Ovary (tissue), 7 donors: ENCODE measurements at regions not wholly inside any gene's neighbourhood (a gene's known extent, or its start where the extent isn't known, plus 50 kb on each side); places are given as distances from the start of the nearest gene placed in this dataset.

Experiments used
- DNase-seq, 5 donors: peaks; one replicate each; pipeline ENCODE4 v3.0.0-alpha.2; 2019 to 2020
- H3K27ac ChIP-seq, 2 donors: fragments of 200-600 bp; one replicate each; pipeline versions ENCODE4 v1.5.1 to v1.8.0; 2019 to 2022
- H3K27me3 ChIP-seq: fragments of 200-600 bp; one replicate; pipeline ENCODE4 v1.8.0; 2022
- H3K36me3 ChIP-seq: fragments of 200-600 bp; sonication (generic); one replicate; pipeline ENCODE4 v1.5.1; 2019
- H3K4me1 ChIP-seq: one replicate; pipeline ENCODE4 v1.8.1; 2013; ENCODE audit warnings: mild to moderate bottlenecking, moderate library complexity; ENCODE audit not compliant: insufficient read depth
- H3K4me3 ChIP-seq: fragments of 200-600 bp; sonication (generic); one replicate; pipeline ENCODE4 v1.5.1; 2017
- H3K9me3 ChIP-seq, 2 donors: fragments of 200-600 bp in 1 of 2; sonication (generic) in 1 of 2; one replicate each; pipeline versions ENCODE4 v1.5.1 to v1.8.1; 2013 to 2019; ENCODE audit warnings: mild to moderate bottlenecking in 1 of 2, moderate library complexity in 1 of 2
- EP300 ChIP-seq: sonication (generic); formaldehyde crosslinking; IDR thresholded peaks from one replicate; pipeline ENCODE4 v1.6.1; 2017; ENCODE audit warnings: antibody characterized with exemption
- POLR2A ChIP-seq: fragments of 450-650 bp; IDR thresholded peaks from one replicate; pipeline ENCODE4 v1.6.1; 2017; ENCODE audit warnings: antibody characterized with exemption, mild to moderate bottlenecking, moderate library complexity
- WGBS, 3 donors: extraction: QIAGEN DNeasy Blood & Tissue Kit in 1 of 3; methylation state at CpG; one replicate each; pipeline versions ENCODE4 v1.1.5 to v1.1.7; 2013 to 2017; 5-methylcytosine and 5-hydroxymethylcytosine counted together
- intact Hi-C, 4 donors: fragments of 100-400 bp; cut with DNase I; formaldehyde crosslinking; loops; one replicate each; pipeline versions ENCODE4 v1.11.0 to v1.15.1; 2022 to 2023
- TF ChIP-seq, protein P1 (sequence below), 3 donors: fragments of 450-650 bp in 2 of 3; fragments of 200-600 bp in 1 of 3; IDR thresholded peaks; one replicate each; pipeline versions ENCODE4 v1.5.1 to v1.8.0; 2016 to 2022; ENCODE audit warnings: antibody characterized with exemption in 3 of 3, mild to moderate bottlenecking in 1 of 3
- donor health status: DM: no; HTN: no; CAD: no; lungs with moderate emphysema.
- donor health status: DM: no; HTN: no; CAD: no.
- donor health status: Bipolar disorder and iron deficiency.
- donor health status: DM: no; HTN: no; CAD: no.
- donor health status: DM: yes; HTN: yes; CAD: no.

DNA sequence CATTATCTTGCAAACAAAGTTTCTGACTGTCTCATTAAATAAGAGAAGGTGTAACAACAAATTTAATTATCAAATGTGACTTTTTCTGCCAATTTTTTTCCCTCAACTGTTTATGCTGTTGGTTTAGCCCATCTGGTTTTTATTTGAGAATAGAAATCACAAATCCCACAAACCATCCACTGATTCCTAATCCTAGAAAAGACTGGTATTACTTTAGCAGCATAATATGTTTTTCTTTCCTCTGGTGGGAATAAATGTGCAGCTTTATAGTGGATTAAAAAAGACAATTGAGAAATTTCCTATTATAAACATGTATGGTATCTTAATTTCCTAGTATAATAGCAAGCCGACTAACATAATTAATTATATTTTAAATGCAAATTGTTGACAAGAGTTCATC, 257.9 kb upstream of the FOXN3 start:
- H3K4me1 ChIP-seq: no peaks in the 10 kb centered on the region
- H3K36me3 ChIP-seq: no peaks in the 10 kb centered on the region
- TF ChIP-seq, protein P1, sequence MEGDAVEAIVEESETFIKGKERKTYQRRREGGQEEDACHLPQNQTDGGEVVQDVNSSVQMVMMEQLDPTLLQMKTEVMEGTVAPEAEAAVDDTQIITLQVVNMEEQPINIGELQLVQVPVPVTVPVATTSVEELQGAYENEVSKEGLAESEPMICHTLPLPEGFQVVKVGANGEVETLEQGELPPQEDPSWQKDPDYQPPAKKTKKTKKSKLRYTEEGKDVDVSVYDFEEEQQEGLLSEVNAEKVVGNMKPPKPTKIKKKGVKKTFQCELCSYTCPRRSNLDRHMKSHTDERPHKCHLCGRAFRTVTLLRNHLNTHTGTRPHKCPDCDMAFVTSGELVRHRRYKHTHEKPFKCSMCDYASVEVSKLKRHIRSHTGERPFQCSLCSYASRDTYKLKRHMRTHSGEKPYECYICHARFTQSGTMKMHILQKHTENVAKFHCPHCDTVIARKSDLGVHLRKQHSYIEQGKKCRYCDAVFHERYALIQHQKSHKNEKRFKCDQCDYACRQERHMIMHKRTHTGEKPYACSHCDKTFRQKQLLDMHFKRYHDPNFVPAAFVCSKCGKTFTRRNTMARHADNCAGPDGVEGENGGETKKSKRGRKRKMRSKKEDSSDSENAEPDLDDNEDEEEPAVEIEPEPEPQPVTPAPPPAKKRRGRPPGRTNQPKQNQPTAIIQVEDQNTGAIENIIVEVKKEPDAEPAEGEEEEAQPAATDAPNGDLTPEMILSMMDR (IDR thresholded peaks at IDR 0.05): no peak
- TF ChIP-seq POLR2A: no peak
- TF ChIP-seq EP300: no peak
- no peaks in the 10 kb centered on the region for H3K27me3 ChIP-seq
- H3K9me3 ChIP-seq: no peaks in the 10 kb centered on the region
- no peak for DNase-seq
- H3K27ac ChIP-seq: no peak overlapping the region
- intact Hi-C loops: no loop called here
- 24 to 34% (median 31%) methylated on average over 1 of the region's 1 CpG for WGBS, 3 donors
- H3K4me3 ChIP-seq: no peak overlapping the region

DNA sequence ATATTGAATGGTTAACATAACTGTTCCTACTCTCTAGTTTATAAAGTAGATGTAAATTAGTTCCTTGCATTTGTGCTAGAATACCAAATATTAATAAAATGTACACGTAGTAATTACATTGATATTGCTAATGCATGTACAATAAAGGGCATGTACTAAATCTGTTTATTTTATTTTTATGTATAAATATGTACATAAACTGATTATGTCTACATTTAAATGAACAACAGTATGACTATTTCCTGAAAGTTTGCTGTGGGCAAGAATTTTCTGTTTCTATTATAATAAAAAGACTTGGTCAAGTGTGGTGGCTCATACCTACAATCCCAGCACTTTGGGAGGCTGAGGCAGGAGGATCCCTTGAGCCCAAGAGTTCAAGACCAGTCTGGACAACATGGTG, 257.2 kb upstream of the FOXN3 start:
- intact Hi-C loops: no loop called here
- no peaks in the 10 kb centered on the region for H3K27me3 ChIP-seq
- no peak for DNase-seq
- no peaks in the 10 kb centered on the region for H3K36me3 ChIP-seq
- H3K4me3 ChIP-seq: no peak overlapping the region
- no peak for TF ChIP-seq POLR2A
- TF ChIP-seq, protein P1 (IDR thresholded peaks at IDR 0.05): no peak
- no peaks in the 10 kb centered on the region for H3K4me1 ChIP-seq
- H3K27ac ChIP-seq: no peak overlapping the region
- 86 to 92% (median 87%) methylated on average over 1 of the region's 1 CpG for WGBS, 3 donors
- no peaks in the 10 kb centered on the region for H3K9me3 ChIP-seq

DNA sequence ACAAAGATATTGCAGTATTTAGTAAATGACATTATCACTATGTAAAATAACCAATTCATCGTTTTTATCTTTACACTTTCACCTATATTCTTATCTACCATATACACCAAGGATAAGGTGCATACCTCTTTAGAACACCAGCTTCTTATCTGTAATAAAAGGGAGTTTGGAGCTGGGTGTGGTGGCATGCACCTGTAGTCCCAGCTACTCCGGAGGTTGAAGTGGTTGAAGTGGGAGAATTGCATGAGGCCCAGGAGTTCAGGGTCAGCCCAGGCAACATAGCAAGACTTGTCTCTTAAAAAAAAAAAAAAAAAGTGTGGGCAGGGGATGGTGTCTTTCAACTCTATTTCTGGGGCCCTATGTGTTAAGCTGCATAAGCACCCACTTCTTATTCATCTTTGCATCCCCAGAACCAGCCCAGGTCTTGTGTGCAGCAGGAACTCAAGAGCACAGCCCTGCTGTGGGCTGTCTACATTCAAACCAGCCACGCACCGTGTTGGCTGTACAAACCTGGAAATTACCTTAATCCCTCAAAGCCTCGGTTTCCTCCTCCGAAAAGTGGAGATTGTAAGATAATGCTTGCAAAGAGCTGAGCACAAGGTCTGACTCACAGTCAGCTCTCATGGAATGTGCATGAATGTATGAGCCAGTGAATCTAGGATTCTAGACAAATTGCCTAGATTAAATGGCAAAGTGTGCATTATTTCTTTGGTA, 256.6 kb upstream of the FOXN3 start:
- Histone ChIP-seq H3K27ac (no peak overlapping the region), H3K4me3 (no peak overlapping the region), H3K4me1 (no peaks in the 10 kb centered on the region), H3K27me3 (no peaks in the 10 kb centered on the region), H3K9me3 (no peaks in the 10 kb centered on the region), H3K36me3 (no peaks in the 10 kb centered on the region)
- no peak for DNase-seq
- 73 to 77% (median 76%) methylated on average over 6 of the region's 6 CpGs for WGBS, 3 donors
- intact Hi-C loops: no loop called here
- TF ChIP-seq, protein P1 (IDR thresholded peaks at IDR 0.05): no peak
- TF ChIP-seq POLR2A: no peak
- no peak for TF ChIP-seq EP300

DNA sequence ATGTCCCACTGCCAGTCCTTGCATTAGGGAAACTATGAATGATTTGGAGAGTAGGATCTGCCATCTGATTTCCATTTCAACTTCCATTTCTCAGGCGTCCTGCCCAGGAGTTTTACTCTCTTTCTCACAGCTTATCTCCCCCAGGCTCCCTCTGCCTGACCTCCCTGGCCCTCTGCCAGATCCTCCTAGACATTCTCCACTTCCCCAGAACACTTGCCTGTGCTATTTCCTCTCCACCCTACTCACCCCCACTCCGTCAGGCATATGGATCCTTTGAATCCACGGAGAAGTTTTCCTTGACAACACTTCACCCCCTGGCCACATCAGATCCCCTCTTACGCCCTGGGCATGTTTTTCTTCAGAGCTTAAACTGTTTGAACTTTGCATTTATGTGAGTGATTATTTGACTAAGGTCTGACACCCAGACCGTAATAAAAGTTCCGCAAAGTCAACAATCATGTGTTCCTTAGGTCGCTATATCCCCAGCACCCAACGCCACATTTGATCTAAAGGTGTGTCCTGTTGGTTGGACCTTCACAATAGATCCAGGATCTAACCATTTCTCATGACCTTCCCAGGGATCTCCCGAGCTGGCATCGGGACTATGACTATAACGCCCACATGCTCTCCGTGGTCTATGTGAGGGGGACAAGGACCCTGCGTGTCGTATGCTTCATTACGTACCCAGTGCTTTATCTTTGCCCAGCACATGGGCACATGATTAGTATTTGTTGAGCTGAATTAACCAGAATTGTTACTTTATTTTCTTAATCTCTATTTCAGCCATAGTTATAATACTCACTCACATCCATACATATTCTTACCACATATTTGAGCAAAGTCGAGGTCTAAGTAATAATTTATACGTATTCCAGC, 255.8 kb upstream of the FOXN3 start:
- intact Hi-C loops: no loop called here
- H3K4me3 ChIP-seq: no peak overlapping the region
- WGBS, 3 donors: 80 to 83% (median 82%) methylated on average over 17 of the region's 17 CpGs
- TF ChIP-seq, protein P1 (IDR thresholded peaks at IDR 0.05): no peak
- TF ChIP-seq POLR2A (no peak), EP300 (no peak)
- H3K27me3 ChIP-seq: no peaks in the 10 kb centered on the region
- DNase-seq: no peak
- no peaks in the 10 kb centered on the region for H3K36me3 ChIP-seq
- H3K9me3 ChIP-seq: no peaks in the 10 kb centered on the region
- H3K4me1 ChIP-seq: no peaks in the 10 kb centered on the region
- no peak overlapping the region for H3K27ac ChIP-seq
